ENCODE measurements at regions not wholly inside any gene's neighbourhood (a gene's known extent, or its start where the extent isn't known, plus 50 kb on each side); places are given as distances from the start of the nearest gene placed in this dataset.

GRCh38 chr3:87702600-87702999 lies 356.2 kb downstream of the CGGBP1 start:
- BruUV-seq (replicated peaks): no TSS peak
- Histone ChIP-seq H3K9me3 (replicated peaks; ENCODE audit: control insufficient read depth, insufficient read depth, low read depth, low read length) (no peaks in the 10 kb centered on the region), H2AFZ (ENCODE audit: low read depth, low read length) (no peak overlapping the region), H3K9ac (ENCODE audit: insufficient read depth in 1 of 2, low read depth in 2 of 2, low read length in 2 of 2) (no peak overlapping the region), H4K20me1 (replicated peaks; ENCODE audit: control insufficient read depth, insufficient read depth, low read length) (no peaks in the 10 kb centered on the region), H3K79me2 (ENCODE audit: control insufficient read depth, insufficient read depth, low read length) (no peaks in the 10 kb centered on the region), H3K4me2 (ENCODE audit: insufficient read depth, low read length) (no peak overlapping the region), H3K27me3 (ENCODE audit: control insufficient read depth in 2 of 2, insufficient read depth in 2 of 2, low read length in 2 of 2) (no peaks in the 10 kb centered on the region), H3K4me3 (no peak overlapping the region), H3K4me1 (replicated peaks in 1 of 2; ENCODE audit: control insufficient read depth in 2 of 2, insufficient read depth in 2 of 2, low read length in 2 of 2) (no peaks in the 10 kb centered on the region), H3K36me3 (ENCODE audit: control insufficient read depth, insufficient read depth, low read length) (no peaks in the 10 kb centered on the region), H3K27ac (ENCODE audit: extremely low read depth, low read depth, low read length) (no peak overlapping the region), H3K9me1 (ENCODE audit: control insufficient read depth, insufficient read depth, low read length) (no peaks in the 10 kb centered on the region)
- 52% methylated on average over 4 of the region's 4 CpGs for WGBS (ENCODE audit: insufficient coverage, low coverage, missing lambda C conversion rate)
- CTCF ChIA-PET (ENCODE audit: low intra/inter-chr PET ratio): no interaction called here
- TF ChIP-seq CREB5 (CRISPR knock-in tag; IDR thresholded peaks at IDR 0.05) (no peak), TSHZ1 (CRISPR knock-in tag; IDR thresholded peaks at IDR 0.05) (no peak), L3MBTL2 (IDR thresholded peaks at IDR 0.05) (no peak), CBX8 (IDR thresholded peaks at IDR 0.05; ENCODE audit: borderline replicate concordance, extremely low read depth, low read depth, low read length, poor library complexity, severe bottlenecking) (no peak), RAD51 (IDR thresholded peaks at IDR 0.05; ENCODE audit: borderline replicate concordance, low read depth) (no peak), ZNF311 (CRISPR knock-in tag; IDR thresholded peaks at IDR 0.05) (no peak), E2F5 (CRISPR knock-in tag; IDR thresholded peaks at IDR 0.05) (no peak)
- intact Hi-C loops (cut with micrococcal nuclease) (no loop called here), in situ Hi-C loops (cut with MboI) (no loop called here)
- ATAC-seq (no peak), FAIRE-seq (no peak), DNase-seq (ENCODE audit: extremely low read depth in 1 of 4, low spot score in 3 of 4) (no peak)
- POLR2A ChIA-PET: no interaction called here
